M059J (cell line): ENCODE measurements at regions not wholly inside any gene's neighbourhood (a gene's known extent, or its start where the extent isn't known, plus 50 kb on each side); places are given as distances from the start of the nearest gene placed in this dataset.
A peak's percentile ranks its signal among the peaks of the same experiment; 100 is the strongest.

Source experiments
- DNase-seq: peaks from one replicate; pipeline ENCODE4 v3.0.0-alpha.2; 2012; ENCODE audit warnings: low read depth

- DNase-seq, result no peak
Measured at GRCh38 chr19:28024920-28025319, 1188.0 kb downstream of the UQCRFS1 start.

GRCh38 chr19:28023064-28023463, 1189.9 kb downstream of the UQCRFS1 start:
- DNase-seq, result peak; percentile 0

- no peak for DNase-seq
Measured at GRCh38 chr19:28022506-28022905, 1190.4 kb downstream of the UQCRFS1 start.

- DNase-seq, result no peak
Measured at GRCh38 chr19:28021259-28022185, 1191.4 kb downstream of the UQCRFS1 start.

- no peak for DNase-seq
Measured at GRCh38 chr19:28020619-28021258, 1192.2 kb downstream of the UQCRFS1 start.

GRCh38 chr19:28019901-28020300, 1193.0 kb downstream of the UQCRFS1 start:
- no peak for DNase-seq

- DNase-seq, result no peak
Measured at GRCh38 chr19:28019371-28019770, 1193.6 kb downstream of the UQCRFS1 start.

GRCh38 chr19:28018499-28018898, 1194.5 kb downstream of the UQCRFS1 start:
- DNase-seq, result no peak

GRCh38 chr19:28014615-28015405, 1198.1 kb downstream of the UQCRFS1 start:
- DNase-seq, result no peak

- no peak for DNase-seq
Measured at GRCh38 chr19:28012361-28012760, 1200.6 kb downstream of the UQCRFS1 start.

- no peak for DNase-seq
Measured at GRCh38 chr19:28010656-28011055, 1202.3 kb downstream of the UQCRFS1 start.

GRCh38 chr19:28009696-28010095, 1203.3 kb downstream of the UQCRFS1 start:
- no peak for DNase-seq

- DNase-seq, result no peak
Measured at GRCh38 chr19:28008695-28009094, 1204.3 kb downstream of the UQCRFS1 start.

- DNase-seq, result no peak
Measured at GRCh38 chr19:28003543-28003942, 1209.4 kb downstream of the UQCRFS1 start.

- no peak for DNase-seq
Measured at GRCh38 chr19:27997069-27997468, 1215.9 kb downstream of the UQCRFS1 start.

- no peak for DNase-seq
Measured at GRCh38 chr19:27993619-27994570, 1219.1 kb downstream of the UQCRFS1 start.

- no peak for DNase-seq
Measured at GRCh38 chr19:27986299-27986698, 1226.7 kb downstream of the UQCRFS1 start.

- no peak for DNase-seq
Measured at GRCh38 chr19:27975419-27976005, 1237.4 kb downstream of the UQCRFS1 start.

- no peak for DNase-seq
Measured at GRCh38 chr19:27974082-27974513, 1238.9 kb downstream of the UQCRFS1 start.

- DNase-seq, result peak; percentile 36
Measured at GRCh38 chr19:27972291-27973040, 1240.5 kb downstream of the UQCRFS1 start.
